ENCODE measurements at regions not wholly inside any gene's neighbourhood (a gene's known extent, or its start where the extent isn't known, plus 50 kb on each side); places are given as distances from the start of the nearest gene placed in this dataset.
A peak's percentile ranks its signal among the peaks of the same experiment; 100 is the strongest.

DNA sequence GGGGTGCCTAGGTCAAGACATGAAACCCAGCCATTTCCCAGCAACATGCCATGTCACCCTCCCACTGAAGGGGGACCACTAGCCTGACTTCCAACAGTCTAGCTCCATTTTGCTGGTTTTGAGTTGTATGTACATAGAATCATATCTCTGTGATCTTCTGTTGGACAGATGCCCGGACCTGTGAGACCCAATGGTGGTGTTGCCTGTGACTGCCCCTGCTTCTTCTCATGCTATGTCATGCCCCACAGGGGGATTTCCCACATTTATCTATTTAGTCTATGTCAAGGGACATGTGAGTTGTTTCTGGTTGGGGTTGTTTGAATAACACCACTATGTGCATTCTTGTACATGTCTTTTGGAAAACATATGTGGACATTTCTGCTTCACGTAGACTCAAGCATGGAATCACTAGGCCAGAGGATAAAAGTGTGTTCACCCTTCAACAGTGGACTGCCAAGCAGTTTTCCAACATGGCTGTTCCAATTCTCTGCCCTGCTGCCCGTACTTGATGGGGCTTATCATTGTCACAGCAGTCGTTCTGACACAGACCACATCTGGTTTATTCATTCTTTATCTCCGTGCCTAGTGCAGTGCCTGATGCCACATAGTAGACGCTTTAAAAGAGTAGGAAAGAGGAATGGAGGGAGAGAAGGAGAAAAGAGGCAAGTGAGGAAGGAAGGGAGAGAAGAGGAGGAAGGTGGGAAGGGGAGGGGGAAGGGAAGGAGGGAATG is 114.4 kb downstream of the TPRA1 start:
- no peak for DNase-seq
- Mint-ChIP-seq H3K36me3 (no peaks in the 10 kb centered on the region), H3K9me3 (no peaks in the 10 kb centered on the region), H3K27ac (no peak overlapping the region), H3K4me3 (no peak overlapping the region), H3K4me1 (no peaks in the 10 kb centered on the region), H3K27me3 (peaks cover 10% of the 10 kb centered on the region)

DNA sequence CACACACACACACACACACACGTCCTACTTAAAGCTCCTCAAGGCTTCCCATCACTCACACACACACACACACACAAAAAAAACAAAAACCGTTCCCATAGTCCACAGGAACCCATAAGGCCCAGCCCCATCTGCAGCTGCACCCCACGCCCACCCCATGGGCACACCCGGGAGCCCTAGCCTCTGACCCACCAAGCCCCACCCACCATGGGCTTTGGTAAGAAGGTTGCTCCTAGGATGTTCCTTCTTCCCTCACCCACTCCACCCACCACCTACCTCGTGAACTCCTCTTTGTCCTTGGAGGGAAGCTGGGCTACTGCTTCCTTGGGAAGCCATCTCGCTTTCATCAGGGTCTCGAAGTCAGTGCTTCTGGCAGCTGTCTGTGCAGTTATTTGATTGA is 115.1 kb downstream of the TPRA1 start:
- Mint-ChIP-seq H3K4me1 (no peaks in the 10 kb centered on the region), H3K36me3 (no peaks in the 10 kb centered on the region), H3K27me3 (peaks cover 10% of the 10 kb centered on the region), H3K27ac (no peak overlapping the region), H3K9me3 (no peaks in the 10 kb centered on the region), H3K4me3 (no peak overlapping the region)
- no peak for DNase-seq

DNA sequence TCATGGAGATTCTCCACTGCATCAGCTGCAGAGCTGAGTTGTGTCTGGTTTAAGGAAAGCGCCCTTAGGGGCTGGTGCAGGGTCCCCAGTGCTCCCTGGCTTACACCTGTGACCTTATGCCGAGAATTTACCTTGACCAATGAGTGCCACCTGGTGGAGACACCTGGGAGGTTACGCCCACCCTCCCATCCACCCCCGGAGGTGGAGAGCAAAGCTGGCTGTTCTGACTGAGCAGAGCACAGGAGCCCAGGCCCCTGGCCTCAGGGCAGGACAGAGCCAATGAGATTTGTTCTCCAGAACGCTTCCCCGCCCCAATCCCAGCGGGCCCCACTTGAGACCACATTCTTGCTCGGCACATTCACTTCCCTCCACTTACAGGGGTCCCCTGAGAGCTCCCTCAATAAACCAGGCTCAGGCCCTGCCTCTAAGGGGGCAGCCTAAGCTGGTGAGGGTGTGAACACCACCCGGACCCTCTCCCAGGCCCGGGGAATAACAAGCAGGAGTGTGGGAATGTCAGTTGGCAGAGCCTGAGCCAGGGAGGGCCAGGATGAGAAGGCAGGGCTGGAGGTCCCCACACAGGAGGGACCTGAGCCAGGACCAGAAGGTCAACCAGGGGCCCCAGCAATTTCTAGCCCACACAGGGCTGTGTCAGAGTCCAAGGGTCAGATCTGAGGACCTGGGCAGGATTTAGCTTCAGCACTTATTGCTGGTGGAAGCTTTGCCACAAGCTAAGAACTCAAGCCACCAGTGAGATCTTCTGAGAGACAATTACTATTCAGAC is 117.1 kb downstream of the TPRA1 start:
- Mint-ChIP-seq H3K4me3 (no peak overlapping the region), H3K27ac (no peak overlapping the region), H3K27me3 (peaks cover 14% of the 10 kb centered on the region), H3K9me3 (peaks cover under 1% of the 10 kb centered on the region), H3K36me3 (no peaks in the 10 kb centered on the region), H3K4me1 (no peaks in the 10 kb centered on the region)
- no peak for DNase-seq

DNA sequence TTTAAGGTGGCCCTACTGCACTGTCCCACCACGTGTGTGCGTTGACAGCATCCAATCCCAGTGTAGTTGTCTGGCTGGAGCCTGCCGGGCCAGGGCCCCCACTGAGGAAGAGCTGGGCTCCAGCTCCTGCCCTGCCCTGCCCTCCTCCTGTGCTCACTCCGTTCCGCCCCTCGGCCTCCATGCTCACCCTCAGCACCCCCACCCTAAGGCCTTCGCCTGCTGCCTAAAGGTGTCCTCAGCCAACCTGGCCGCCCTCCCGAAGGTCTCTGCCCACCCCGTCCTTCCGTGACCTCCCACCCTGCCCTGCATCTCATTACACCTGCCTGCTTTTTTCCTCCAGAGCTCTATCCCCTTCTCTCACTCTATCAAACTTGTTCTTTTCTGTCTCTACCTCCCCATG is 118.0 kb downstream of the TPRA1 start:
- no peak overlapping the region for H3K27ac Mint-ChIP-seq
- H3K9me3 Mint-ChIP-seq, result peaks cover 4% of the 10 kb centered on the region
- no peak for DNase-seq
- no peaks in the 10 kb centered on the region for H3K36me3 Mint-ChIP-seq
- peaks cover 19% of the 10 kb centered on the region for H3K27me3 Mint-ChIP-seq
- H3K4me3 Mint-ChIP-seq, result no peak overlapping the region
- peaks cover 2% of the 10 kb centered on the region for H3K4me1 Mint-ChIP-seq

DNA sequence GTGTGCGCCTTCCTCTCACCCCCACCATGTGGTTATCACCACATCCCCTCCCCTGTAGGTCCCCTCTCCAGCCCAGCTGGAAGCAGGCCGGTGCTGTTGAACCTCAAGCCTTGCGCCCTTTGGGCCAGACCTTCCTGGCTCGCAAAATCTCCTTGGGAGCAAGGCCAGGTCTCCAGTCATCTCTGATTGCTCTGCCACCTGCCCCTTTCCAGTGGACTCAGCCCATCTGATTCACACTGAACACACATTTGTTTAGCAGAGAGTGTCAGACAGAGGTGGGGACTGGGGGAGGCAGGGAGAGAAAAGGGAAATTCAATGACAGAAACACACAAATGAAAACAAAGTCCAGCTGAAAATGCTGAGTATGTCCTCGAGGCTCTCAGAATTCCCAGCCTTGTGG is 119.4 kb downstream of the TPRA1 start:
- H3K9me3 Mint-ChIP-seq, result peaks cover 4% of the 10 kb centered on the region
- peaks cover 10% of the 10 kb centered on the region for H3K27me3 Mint-ChIP-seq
- no peak overlapping the region for H3K4me3 Mint-ChIP-seq
- H3K36me3 Mint-ChIP-seq, result no peaks in the 10 kb centered on the region
- H3K27ac Mint-ChIP-seq, result no peak overlapping the region
- DNase-seq, result no peak
- H3K4me1 Mint-ChIP-seq, result peaks cover 2% of the 10 kb centered on the region

DNA sequence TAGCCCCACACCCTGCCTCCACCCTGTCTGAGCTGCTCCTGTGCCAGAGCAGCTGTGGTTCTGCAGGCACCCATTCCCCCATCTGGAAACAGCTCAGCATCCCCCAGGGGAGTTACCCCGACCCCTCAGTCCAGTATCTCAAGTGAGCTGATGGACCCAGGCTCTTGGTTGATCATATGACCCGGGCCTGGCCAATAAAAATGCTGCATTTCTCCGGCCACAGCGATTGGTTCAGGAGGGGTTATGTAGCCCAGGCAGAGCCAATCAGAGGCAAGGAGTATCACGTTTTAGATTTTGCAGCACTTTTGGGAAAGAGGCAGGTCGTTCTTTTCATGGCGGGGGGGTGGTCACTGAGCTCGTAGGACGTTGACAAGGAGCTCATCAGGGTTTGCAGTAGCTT is 120.8 kb downstream of the TPRA1 start:
- Mint-ChIP-seq H3K9me3 (peaks cover 4% of the 10 kb centered on the region), H3K27me3 (peaks cover 9% of the 10 kb centered on the region), H3K27ac (no peak overlapping the region)

DNA sequence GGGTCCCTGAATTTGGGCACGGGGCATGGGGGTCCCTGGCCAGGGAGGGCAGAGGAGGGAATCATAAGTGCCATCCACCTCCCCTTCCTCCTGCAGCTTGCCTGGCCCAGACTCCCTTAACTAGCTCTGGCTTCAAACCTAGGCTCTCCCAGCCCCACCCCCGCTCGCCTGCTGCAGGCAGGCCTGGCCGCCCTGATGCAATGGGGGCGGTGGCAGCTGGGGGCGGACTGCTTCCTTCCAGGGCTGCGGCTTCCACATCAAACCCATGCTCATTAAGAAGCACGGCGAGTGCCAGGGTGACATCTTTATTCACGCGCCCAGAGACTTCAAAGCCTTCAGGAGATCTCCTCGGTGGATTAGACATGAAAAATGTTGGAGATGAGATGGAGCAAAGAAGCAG is 123.1 kb downstream of the TPRA1 start:
- Mint-ChIP-seq H3K27ac (no peak overlapping the region), H3K4me3 (no peak overlapping the region)

More for the DNA sequence above, 120.8 kb downstream of the TPRA1 start:
- Mint-ChIP-seq H3K4me3 (no peak overlapping the region), H3K36me3 (no peaks in the 10 kb centered on the region), H3K4me1 (peaks cover 2% of the 10 kb centered on the region)
- no peak for DNase-seq

DNA sequence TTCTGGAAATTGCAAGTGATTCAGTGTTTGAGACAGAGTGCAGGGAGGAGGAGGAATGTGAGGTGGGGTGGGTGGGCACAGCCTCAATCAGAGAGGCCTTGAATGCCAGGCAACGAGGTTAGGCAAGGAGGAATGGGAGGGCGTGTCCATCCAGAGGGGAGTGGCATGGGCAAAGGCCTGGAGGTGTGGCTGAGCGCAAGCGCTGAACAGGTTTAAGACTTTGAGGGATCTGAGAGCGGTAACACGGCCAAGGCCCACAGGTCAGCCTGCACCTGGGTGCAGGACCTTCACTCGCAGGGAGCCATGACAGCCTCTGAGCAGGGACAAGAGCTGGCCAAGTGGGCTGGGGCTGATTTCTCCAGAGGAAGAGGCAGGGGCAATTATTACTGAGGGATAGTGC is 125.9 kb downstream of the TPRA1 start:
- no peak overlapping the region for H3K4me3 Mint-ChIP-seq
- H3K27ac Mint-ChIP-seq, result no peak overlapping the region
- no peaks in the 10 kb centered on the region for H3K36me3 Mint-ChIP-seq
- peaks cover 2% of the 10 kb centered on the region for H3K4me1 Mint-ChIP-seq
- DNase-seq, result no peak
- peaks cover 4% of the 10 kb centered on the region for H3K9me3 Mint-ChIP-seq
- peaks cover 24% of the 10 kb centered on the region for H3K27me3 Mint-ChIP-seq

More for the DNA sequence above, 123.1 kb downstream of the TPRA1 start:
- no peak for DNase-seq
- peaks cover 4% of the 10 kb centered on the region for H3K9me3 Mint-ChIP-seq
- no peaks in the 10 kb centered on the region for H3K36me3 Mint-ChIP-seq
- H3K27me3 Mint-ChIP-seq, result peaks cover 9% of the 10 kb centered on the region
- H3K4me1 Mint-ChIP-seq, result peaks cover 2% of the 10 kb centered on the region

DNA sequence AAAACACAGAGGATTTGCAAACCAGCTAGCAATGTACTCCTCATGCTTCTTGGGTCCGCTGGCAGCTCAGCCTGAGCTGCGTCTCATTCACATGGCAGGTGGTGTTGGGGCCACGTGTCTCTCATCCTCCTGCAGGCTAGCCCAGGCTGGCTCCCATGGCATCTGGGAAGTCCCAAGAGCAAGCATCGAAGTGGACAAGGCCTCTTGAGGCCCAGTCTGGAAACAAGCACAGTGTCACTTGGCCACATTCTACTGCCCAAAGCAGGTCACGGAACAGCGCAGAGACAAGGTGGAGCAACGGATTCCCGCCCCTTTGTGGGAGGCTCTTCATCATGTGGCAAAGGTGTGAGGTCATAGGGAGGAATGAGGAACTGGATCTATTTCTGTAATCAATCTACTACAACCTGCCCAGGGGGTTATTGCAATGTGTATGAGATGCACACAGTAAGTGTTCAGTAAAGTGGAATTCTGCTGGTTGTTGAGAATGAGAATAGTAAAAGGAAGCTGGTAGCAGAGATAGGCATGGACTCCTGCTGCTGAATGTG is 128.3 kb downstream of the TPRA1 start:
- H3K4me1 Mint-ChIP-seq, result no peaks in the 10 kb centered on the region
- DNase-seq, result no peak
- peaks cover 38% of the 10 kb centered on the region for H3K27me3 Mint-ChIP-seq
- no peak overlapping the region for H3K4me3 Mint-ChIP-seq
- H3K27ac Mint-ChIP-seq, result no peak overlapping the region
- H3K9me3 Mint-ChIP-seq, result no peaks in the 10 kb centered on the region
- H3K36me3 Mint-ChIP-seq, result no peaks in the 10 kb centered on the region

DNA sequence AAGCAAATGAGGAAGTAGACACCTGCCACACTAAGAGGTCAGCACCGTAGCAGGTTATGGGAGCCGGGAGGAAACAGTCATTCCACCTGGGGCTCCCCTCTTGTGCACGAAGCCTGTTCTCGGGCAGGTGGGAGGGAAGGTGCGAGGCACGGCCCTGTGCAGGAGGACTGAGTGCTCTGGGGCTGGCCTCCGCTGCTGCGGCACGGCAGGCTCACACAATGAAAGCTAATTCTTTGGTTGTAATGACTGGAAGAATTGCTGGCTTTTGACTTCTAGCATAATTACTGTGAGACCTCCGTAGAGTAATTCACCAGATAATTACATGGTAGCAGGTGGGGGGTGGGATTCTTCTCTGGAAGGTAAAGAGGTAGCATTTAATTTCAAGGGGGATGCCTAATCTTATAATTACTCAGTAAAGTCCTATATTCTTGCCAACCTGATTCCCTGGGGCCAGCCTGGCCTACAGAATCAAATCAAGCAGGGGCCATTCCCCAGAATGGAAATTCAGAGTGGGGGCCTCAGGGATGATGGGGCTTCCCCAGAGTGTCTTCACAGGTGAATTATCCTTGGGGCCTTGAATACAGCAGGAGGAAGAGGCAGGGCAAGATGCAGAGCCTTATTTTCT is 129.1 kb downstream of the TPRA1 start:
- H3K27me3 Mint-ChIP-seq, result peaks cover 46% of the 10 kb centered on the region
- no peaks in the 10 kb centered on the region for H3K9me3 Mint-ChIP-seq
- no peaks in the 10 kb centered on the region for H3K4me1 Mint-ChIP-seq
- H3K27ac Mint-ChIP-seq, result no peak overlapping the region
- no peak for DNase-seq
- no peaks in the 10 kb centered on the region for H3K36me3 Mint-ChIP-seq
- no peak overlapping the region for H3K4me3 Mint-ChIP-seq

DNA sequence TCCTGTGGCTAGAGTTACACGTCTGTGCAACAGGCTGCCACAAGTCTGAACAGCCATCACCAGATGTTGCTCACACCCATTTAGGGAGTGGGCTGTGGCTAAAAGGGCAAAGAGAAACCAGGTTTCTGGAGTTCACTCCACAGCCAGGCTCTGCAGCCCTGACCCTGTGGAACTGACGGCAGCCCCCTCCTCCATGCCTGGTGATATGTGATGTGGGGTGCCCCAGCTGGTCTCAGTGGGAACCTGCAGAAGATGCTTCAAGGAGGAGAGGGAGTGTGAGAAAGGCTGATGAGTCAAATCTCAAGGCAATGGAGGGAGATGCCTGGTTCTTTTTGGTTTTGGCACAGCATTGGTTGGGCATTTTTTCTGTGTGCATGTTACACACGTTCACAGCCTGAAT is 130.6 kb downstream of the TPRA1 start:
- Mint-ChIP-seq H3K9me3 (no peaks in the 10 kb centered on the region), H3K4me3 (no peak overlapping the region), H3K27ac (no peak overlapping the region), H3K4me1 (peaks cover 4% of the 10 kb centered on the region), H3K27me3 (peaks cover 58% of the 10 kb centered on the region), H3K36me3 (no peaks in the 10 kb centered on the region)
- no peak for DNase-seq

DNA sequence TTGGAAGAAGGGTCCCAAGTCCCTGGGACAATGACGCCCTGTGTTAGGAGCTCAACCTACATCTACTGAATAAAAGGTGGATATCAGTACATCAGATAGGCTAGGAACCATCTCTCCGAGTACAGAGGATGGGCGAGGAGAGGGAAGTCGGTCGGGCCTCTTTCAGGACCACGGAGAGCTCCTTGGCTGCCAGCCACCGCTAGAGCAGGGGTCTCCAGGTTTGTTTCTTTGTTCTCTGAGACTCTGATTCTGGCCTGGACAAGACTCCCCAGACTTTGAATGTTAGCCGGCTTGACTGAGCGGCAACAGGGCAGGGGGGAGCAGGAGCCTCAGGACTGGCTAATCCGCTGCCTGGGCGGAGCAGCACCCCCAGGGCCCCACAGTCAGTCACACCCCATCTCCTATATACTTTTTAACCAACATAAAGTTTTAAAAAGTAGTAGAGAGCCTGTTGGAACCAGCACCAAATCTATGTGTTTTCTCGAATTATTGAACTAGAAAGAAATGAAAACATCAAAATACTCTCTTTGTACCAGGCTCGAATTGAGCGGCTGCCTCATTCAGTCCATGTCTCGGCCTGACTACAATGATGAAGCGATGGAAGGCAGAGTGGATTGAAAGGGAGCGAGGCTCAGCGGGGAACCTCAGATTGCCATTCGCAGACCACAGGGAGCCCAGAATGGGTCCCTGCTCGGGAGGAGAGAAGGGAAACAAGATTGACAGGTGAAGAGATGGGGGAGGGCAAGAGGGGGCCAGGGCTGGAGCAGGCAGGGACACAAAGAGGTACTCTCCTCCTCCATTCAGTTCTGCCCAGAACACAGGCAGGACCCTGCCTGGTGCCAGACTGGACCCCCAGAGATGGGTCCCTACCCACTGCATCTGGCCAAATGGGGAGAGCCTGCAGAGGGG is 131.6 kb downstream of the TPRA1 start:
- DNase-seq, result no peak
- no peaks in the 10 kb centered on the region for H3K9me3 Mint-ChIP-seq
- H3K27me3 Mint-ChIP-seq, result peaks cover 66% of the 10 kb centered on the region
- H3K27ac Mint-ChIP-seq, result no peak overlapping the region
- H3K4me1 Mint-ChIP-seq, result peaks cover 4% of the 10 kb centered on the region
- no peaks in the 10 kb centered on the region for H3K36me3 Mint-ChIP-seq
- H3K4me3 Mint-ChIP-seq, result no peak overlapping the region

DNA sequence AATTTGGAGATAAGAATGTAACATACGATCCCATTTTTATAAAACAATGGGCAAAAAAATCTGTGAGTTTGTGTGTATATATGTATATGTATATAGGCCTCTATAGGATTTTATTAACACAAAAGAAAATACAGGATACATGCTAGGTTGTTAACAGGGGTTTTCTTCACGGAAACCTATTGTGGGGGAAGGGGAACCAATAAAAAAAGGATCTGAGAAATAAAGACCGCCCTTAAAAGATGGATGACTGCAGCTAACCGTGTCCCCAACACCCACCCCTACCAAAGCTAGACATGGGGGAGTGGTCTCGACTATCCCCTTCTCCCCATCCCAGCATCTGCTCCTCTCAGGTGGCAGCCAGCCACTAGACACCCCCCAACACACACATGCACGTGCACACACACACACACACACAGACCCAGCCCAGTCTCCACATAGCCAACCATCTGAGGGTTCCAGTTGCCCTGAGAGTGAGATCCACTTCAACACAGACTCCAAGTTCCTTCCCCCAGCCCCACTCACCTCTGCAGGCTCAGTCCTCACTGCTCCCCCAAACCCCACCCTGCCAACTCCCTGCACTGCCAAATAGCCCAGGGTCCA is 132.9 kb downstream of the TPRA1 start:
- Mint-ChIP-seq H3K4me1 (peaks cover 4% of the 10 kb centered on the region), H3K36me3 (no peaks in the 10 kb centered on the region), H3K9me3 (no peaks in the 10 kb centered on the region), H3K27me3 (peaks cover 69% of the 10 kb centered on the region), H3K4me3 (no peak overlapping the region), H3K27ac (no peak overlapping the region)
- DNase-seq, result no peak

DNA sequence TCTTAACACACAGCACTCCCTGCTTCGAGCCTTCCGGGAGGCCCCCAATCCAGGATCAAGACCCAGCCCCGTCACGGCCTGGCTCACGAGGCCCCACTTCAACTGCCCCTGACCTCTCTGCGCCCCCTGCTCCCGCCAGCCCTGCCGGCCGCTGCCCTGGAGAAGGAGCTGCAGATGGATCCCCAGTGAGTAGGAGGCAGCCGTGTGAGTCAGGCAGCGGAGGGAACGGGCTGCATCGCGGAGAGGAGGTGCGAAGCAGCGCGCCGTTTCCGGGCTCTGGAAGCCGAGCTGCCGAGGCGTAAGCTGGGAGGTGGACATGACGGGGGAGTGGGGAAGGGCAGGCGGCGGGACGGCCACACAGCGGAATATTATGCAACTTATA is 133.4 kb downstream of the TPRA1 start:
- H3K27ac Mint-ChIP-seq, result no peak overlapping the region
- peak; percentile 32 for DNase-seq
- peaks cover 4% of the 10 kb centered on the region for H3K4me1 Mint-ChIP-seq
- H3K4me3 Mint-ChIP-seq, result no peak overlapping the region
- peaks cover 72% of the 10 kb centered on the region for H3K27me3 Mint-ChIP-seq
- H3K36me3 Mint-ChIP-seq, result no peaks in the 10 kb centered on the region
- H3K9me3 Mint-ChIP-seq, result no peaks in the 10 kb centered on the region

Data from activated naive CD8-positive, alpha-beta T cell treated with anti-CD3 and anti-CD28 coated beads for 36 hours (primary cell).